ENCODE measurements at regions not wholly inside any gene's neighbourhood (a gene's known extent, or its start where the extent isn't known, plus 50 kb on each side); places are given as distances from the start of the nearest gene placed in this dataset.

- H3K27ac Mint-ChIP-seq (ENCODE audit: unreplicated experiment) = no peak overlapping the region
- H3K4me3 Mint-ChIP-seq (ENCODE audit: unreplicated experiment) = no peak overlapping the region
- no peak for DNase-seq
- H3K4me1 Mint-ChIP-seq (ENCODE audit: low read depth, unreplicated experiment) = no peaks in the 10 kb centered on the region
- TF ChIP-seq CTCF (IDR thresholded peaks at IDR 0.05; ENCODE audit: partially characterized antibody, unreplicated experiment) = no peak
- no peaks in the 10 kb centered on the region for H3K9me3 Mint-ChIP-seq (ENCODE audit: unreplicated experiment)
- no peaks in the 10 kb centered on the region for H3K27me3 Mint-ChIP-seq (ENCODE audit: unreplicated experiment)
- no peaks in the 10 kb centered on the region for H3K36me3 Mint-ChIP-seq (ENCODE audit: unreplicated experiment)
Measured at GRCh38 chr11:29009426-29009825, 901.2 kb downstream of the METTL15 start.

- Mint-ChIP-seq H3K36me3 (ENCODE audit: unreplicated experiment) (no peaks in the 10 kb centered on the region), H3K4me3 (ENCODE audit: unreplicated experiment) (no peak overlapping the region), H3K27me3 (ENCODE audit: unreplicated experiment) (no peaks in the 10 kb centered on the region), H3K9me3 (ENCODE audit: unreplicated experiment) (no peaks in the 10 kb centered on the region), H3K4me1 (ENCODE audit: low read depth, unreplicated experiment) (no peaks in the 10 kb centered on the region), H3K27ac (ENCODE audit: unreplicated experiment) (no peak overlapping the region)
- TF ChIP-seq CTCF (IDR thresholded peaks at IDR 0.05; ENCODE audit: partially characterized antibody, unreplicated experiment) = no peak
- no peak for DNase-seq
Measured at GRCh38 chr11:29008481-29008880, 900.3 kb downstream of the METTL15 start.

GRCh38 chr11:29006668-29007067 is 898.5 kb downstream of the METTL15 start:
- H3K9me3 Mint-ChIP-seq (ENCODE audit: unreplicated experiment) = no peaks in the 10 kb centered on the region
- H3K36me3 Mint-ChIP-seq (ENCODE audit: unreplicated experiment) = no peaks in the 10 kb centered on the region
- DNase-seq = no peak
- no peak overlapping the region for H3K4me3 Mint-ChIP-seq (ENCODE audit: unreplicated experiment)
- no peaks in the 10 kb centered on the region for H3K4me1 Mint-ChIP-seq (ENCODE audit: low read depth, unreplicated experiment)
- TF ChIP-seq CTCF (IDR thresholded peaks at IDR 0.05; ENCODE audit: partially characterized antibody, unreplicated experiment) = no peak
- no peak overlapping the region for H3K27ac Mint-ChIP-seq (ENCODE audit: unreplicated experiment)
- no peaks in the 10 kb centered on the region for H3K27me3 Mint-ChIP-seq (ENCODE audit: unreplicated experiment)

- TF ChIP-seq CTCF (IDR thresholded peaks at IDR 0.05; ENCODE audit: partially characterized antibody, unreplicated experiment) = no peak
- DNase-seq = no peak
- Mint-ChIP-seq H3K36me3 (ENCODE audit: unreplicated experiment) (no peaks in the 10 kb centered on the region), H3K4me1 (ENCODE audit: low read depth, unreplicated experiment) (no peaks in the 10 kb centered on the region), H3K27ac (ENCODE audit: unreplicated experiment) (no peak overlapping the region), H3K27me3 (ENCODE audit: unreplicated experiment) (no peaks in the 10 kb centered on the region), H3K9me3 (ENCODE audit: unreplicated experiment) (no peaks in the 10 kb centered on the region), H3K4me3 (ENCODE audit: unreplicated experiment) (no peak overlapping the region)
Measured at GRCh38 chr11:29005401-29005980, 897.3 kb downstream of the METTL15 start.

GRCh38 chr11:29002816-29003215 is 894.6 kb downstream of the METTL15 start:
- Mint-ChIP-seq H3K27ac (ENCODE audit: unreplicated experiment) (no peak overlapping the region), H3K9me3 (ENCODE audit: unreplicated experiment) (no peaks in the 10 kb centered on the region), H3K4me3 (ENCODE audit: unreplicated experiment) (no peak overlapping the region)

More at GRCh38 chr11:29002816-29003215, 894.6 kb downstream of the METTL15 start:
- Mint-ChIP-seq H3K27me3 (ENCODE audit: unreplicated experiment) (no peaks in the 10 kb centered on the region), H3K4me1 (ENCODE audit: low read depth, unreplicated experiment) (no peaks in the 10 kb centered on the region), H3K36me3 (ENCODE audit: unreplicated experiment) (no peaks in the 10 kb centered on the region)
- DNase-seq = no peak
- TF ChIP-seq CTCF (IDR thresholded peaks at IDR 0.05; ENCODE audit: partially characterized antibody, unreplicated experiment) = no peak

Data from glutamatergic neuron (in vitro differentiated cells).